KOPT-K1 (cell line): ENCODE measurements at regions not wholly inside any gene's neighbourhood (a gene's known extent, or its start where the extent isn't known, plus 50 kb on each side); places are given as distances from the start of the nearest gene placed in this dataset.

Experiments
- H3K27ac ChIP-seq: fragments of 200-600 bp; sonication (generic); 2 replicates; pipeline ENCODE4 v1.5.1; 2016; ENCODE audit warnings: antibody characterized with exemption, mild to moderate bottlenecking, low read depth, low read length; ENCODE audit not compliant: poor library complexity, severe bottlenecking
- H3K36me3 ChIP-seq: fragments of 200-600 bp; sonication (generic); 2 replicates; pipeline ENCODE4 v1.5.1; 2017; ENCODE audit warnings: antibody characterized with exemption, mild to moderate bottlenecking, low read length, moderate library complexity; ENCODE audit not compliant: insufficient read depth
- H3K9me3 ChIP-seq: fragments of 200-600 bp; sonication (generic); 2 replicates; pipeline ENCODE4 v1.5.1; 2017; ENCODE audit warnings: antibody characterized with exemption, low read length, mild to moderate bottlenecking; ENCODE audit not compliant: insufficient read depth, poor library complexity, severe bottlenecking

DNA sequence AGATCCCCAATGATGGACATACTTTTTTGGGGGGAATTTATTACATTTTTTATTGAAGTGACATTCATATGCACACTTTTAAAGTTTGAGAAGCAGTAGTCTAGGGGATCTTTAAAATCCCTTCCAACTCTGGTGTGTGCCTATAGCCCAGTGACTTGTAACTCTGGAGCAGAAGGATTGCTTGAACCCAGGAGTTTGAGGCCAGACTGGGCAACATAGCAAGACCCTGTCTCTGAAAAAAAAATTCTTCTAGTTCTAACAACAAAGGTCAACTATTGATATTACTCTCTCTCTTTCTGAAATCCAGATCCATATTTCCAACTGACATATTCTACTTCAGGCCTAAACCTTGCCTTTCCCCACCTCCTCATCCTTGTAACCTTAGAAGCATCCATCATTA, 148.2 kb upstream of the SPRY4 start:
- Histone ChIP-seq H3K27ac (no peak overlapping the region), H3K9me3 (peaks cover under 1% of the 10 kb centered on the region), H3K36me3 (no peaks in the 10 kb centered on the region)

DNA sequence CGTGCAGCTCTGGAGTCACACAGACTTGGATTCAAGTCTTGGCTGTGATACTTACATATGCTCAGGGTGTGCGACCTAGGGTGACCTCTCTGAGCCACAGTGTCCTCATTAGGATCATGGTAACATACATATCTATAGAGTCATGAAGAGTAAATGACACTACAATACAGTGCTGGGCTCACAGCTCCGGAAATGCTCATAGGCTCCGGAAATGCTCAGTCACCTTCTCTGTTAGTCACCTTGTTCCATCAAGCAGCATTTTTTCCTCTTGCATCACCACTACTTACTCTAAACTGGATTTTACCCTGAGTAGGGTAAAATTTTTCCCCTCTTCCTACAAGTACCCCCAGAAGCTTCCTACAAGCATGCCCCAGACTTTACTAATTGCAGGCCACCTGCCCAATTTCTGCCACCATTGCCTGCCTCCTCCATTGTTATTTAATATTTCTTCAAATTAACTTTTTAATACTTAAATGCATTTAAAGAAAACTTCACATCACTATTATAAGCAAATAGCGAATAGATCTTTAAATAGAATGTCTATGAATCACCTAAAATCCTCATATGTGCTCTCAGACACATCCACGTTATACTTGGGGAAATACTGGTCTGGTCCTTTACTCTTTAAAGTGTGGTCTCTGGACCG, 147.6 kb upstream of the SPRY4 start:
- Histone ChIP-seq H3K27ac (no peak overlapping the region), H3K36me3 (no peaks in the 10 kb centered on the region), H3K9me3 (no peaks in the 10 kb centered on the region)

DNA sequence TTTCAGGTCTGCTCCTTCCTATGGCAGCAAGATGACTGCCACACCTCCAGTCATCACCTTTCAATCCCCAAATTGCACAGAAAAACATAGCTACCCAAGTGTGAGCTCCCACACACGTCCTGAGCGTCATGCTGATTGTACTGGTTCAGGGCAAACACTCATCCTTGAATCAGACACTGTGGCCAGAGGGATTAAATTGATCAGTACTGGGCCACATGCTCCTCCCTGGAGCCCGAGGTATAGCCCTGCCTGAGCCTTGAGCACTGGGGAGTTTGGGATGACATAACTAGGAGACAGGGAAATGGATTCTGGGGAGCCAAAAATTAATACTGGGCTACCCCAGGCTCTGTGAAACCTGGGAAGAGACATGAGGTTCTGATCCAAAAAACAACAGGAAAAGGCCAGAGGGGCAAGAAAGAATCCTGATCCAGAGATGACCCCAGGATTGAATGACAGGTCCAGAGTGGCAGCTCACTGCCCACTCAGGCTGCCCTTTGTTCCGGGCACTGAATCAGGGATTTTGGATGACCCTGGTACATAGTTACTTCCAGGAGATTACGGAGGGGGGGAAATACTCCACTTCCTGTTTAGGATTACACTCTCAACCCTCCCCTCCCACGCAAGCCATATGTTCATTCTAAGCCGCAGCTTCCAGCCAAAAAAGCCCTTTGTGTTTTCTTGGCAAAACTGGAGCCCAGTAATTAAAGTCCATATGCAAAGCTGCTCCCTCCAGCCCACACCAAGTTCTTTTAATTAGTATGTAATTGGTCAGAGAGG, 141.6 kb upstream of the SPRY4 start:
- no peak overlapping the region for H3K27ac ChIP-seq
- H3K36me3 ChIP-seq = no peaks in the 10 kb centered on the region
- H3K9me3 ChIP-seq = no peaks in the 10 kb centered on the region

DNA sequence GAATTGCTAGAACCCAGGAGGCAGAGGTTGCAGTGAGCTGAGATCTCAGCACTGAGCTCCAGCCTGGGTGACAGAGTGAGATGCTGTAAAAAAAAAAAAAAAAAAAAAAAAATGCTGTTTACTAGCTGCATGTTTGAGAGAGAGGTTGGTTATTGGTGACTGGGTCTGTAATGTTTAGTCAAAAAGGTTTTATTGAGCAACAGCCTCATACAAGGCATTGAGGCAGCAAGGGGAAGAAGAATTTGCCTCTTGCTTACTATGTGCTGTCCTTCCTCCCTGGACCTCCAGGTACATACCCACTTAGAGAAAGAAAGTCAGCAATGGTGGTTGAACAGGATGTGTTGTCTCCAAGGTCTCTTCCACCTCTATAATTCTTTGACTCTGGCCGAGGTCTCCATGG, 140.7 kb upstream of the SPRY4 start:
- Histone ChIP-seq H3K36me3 (no peaks in the 10 kb centered on the region), H3K27ac (no peak overlapping the region), H3K9me3 (no peaks in the 10 kb centered on the region)

DNA sequence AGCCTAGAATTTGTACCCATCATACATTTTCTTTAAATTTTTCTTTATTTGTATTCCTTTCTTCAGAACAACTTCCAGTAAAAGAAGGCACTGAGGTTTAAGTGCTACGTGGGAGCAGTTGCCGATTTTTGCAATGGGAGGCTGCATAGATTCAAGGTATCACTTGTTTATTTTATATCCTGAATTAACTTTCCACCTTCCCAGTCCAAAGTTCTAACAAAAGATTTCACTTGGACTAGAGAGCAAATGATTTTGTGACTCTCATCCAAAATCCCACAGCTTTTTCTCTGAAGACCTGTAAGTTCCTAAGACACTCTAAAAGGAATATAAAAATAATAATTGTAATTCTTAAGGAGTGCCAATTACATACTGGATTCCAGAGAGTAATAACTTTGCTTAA, 139.1 kb upstream of the SPRY4 start:
- Histone ChIP-seq H3K36me3 (no peaks in the 10 kb centered on the region), H3K27ac (no peak overlapping the region), H3K9me3 (peaks cover 8% of the 10 kb centered on the region)

DNA sequence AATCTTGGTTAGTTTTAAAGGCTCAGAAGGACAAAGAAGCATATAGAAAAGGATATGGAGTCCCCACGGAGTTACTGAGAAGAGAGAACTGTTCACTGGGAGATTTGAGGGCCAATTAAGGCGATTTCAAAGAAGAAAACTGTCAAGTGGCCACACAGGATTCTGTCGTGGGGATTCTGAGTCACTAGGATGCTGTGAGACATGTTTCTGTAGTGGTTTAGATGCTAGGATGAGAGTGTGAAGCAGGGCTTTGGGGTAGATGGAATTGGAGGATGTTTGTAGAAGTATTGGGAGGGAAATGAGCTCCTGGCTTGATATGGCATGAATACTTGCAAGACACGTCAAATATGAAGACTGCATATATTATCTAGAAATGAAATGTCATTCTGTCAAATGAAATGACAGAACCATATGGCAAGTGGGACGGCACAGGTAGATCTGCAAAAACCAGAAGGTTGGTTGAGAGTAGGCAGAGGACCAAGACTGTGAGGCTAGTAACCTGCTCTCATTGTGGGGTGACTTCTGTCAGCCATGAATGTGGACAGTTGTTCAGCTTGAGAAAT, 136.3 kb upstream of the SPRY4 start:
- no peaks in the 10 kb centered on the region for H3K36me3 ChIP-seq
- H3K27ac ChIP-seq = no peak overlapping the region
- H3K9me3 ChIP-seq = peaks cover 27% of the 10 kb centered on the region

DNA sequence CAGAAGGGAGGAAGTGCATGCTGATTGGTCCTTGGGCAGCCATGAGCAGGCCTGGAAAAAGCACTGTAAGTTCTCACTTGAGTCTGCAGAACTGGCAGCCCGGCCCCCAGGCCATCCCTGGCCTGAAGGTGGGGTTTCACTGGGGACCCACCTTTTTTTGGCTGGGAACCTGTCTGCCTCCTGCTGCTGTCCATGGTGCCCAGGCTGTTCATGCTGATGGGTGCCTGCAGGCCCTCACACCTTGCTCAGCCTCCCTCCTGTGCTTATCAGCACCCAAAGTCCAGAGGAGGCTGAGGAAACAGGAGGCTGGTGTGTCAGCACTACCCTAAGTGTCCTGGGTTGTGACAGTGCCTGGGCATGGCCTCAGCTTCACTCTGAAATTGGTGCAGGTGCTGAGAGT, 134.4 kb upstream of the SPRY4 start:
- H3K27ac ChIP-seq = no peak overlapping the region
- no peaks in the 10 kb centered on the region for H3K36me3 ChIP-seq
- H3K9me3 ChIP-seq = peaks cover 29% of the 10 kb centered on the region

DNA sequence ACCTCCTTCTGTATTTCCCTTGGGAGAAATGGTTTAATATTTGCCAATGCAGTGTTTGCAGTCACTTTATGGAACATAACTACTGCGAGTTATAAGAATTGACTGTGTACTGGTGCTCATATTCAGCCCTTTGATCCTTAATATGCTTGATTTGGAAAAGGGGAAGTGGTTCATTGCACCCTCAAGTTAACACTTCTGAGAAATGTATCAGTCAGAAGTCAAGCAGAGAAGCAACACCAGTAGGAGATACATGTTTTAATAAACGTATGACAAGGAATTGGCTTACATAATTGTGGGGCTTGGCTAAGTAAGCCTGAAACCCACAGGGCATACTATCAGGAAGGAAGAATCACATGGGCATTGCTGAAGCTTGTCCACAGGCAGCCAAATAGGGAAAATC, 131.0 kb upstream of the SPRY4 start:
- H3K27ac ChIP-seq = no peak overlapping the region
- peaks cover 29% of the 10 kb centered on the region for H3K9me3 ChIP-seq

DNA sequence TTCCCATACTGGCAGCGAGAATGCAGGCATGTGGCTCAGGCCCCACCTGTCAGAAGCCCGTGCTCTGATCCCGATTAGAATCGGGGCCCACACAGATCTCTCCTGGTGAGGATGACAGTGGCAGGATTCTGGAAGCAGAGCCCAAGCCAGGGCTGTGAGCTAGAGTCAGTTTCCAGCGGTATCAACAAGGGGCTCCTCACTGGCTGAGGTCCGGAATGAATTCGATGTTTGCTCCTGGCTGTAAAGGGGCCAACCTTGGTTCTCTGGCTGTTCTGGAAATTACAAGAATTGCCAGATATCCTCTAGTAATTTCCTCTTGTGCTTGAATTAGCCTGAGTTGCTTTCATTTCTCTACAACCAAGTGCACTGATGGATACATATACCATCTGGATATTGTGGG, 129.1 kb upstream of the SPRY4 start:
- Histone ChIP-seq H3K27ac (no peak overlapping the region), H3K9me3 (peaks cover 22% of the 10 kb centered on the region), H3K36me3 (no peaks in the 10 kb centered on the region)

More for the DNA sequence above, 131.0 kb upstream of the SPRY4 start:
- H3K36me3 ChIP-seq = no peaks in the 10 kb centered on the region

DNA sequence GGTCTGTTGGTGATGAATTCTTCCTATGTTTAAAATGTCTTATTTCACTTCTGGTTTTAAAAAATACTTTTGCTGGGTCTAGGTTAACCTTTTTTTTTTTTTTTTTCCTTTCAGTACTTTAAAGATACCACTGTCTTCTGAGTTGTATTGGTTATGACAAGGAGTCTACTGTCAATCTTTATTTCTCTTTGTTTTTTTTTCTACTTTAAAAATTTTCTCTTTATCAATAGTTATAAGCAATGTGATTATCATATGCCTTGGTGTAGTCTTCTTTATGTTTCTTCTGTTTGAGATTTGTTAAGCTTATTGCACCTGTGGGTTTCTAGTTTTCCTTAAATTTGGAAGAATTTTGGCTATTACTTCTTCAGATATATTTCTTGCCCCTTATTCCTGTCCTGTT, 125.6 kb upstream of the SPRY4 start:
- Histone ChIP-seq H3K36me3 (no peaks in the 10 kb centered on the region), H3K9me3 (peaks cover 6% of the 10 kb centered on the region)

DNA sequence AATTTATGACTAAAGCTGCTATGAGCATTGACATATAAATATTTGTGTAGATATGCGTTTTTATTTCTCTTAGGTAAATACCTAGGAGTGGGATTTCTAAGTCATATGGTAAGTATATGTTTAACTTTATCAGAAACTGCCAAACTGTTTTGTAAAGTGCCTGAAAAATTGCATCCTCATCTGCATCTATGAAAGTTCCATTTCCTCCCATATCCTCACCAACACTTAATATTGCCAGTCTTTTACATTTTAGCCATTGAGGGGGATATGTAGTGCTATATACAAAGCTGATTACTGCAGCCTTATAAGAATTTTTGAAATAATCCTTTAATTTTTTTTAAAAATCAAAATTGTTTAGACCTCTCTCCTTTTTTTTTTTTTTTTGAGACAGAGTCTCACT, 123.1 kb upstream of the SPRY4 start:
- peaks cover 6% of the 10 kb centered on the region for H3K9me3 ChIP-seq
- H3K27ac ChIP-seq = no peak overlapping the region
- no peaks in the 10 kb centered on the region for H3K36me3 ChIP-seq

More for the DNA sequence above, 125.6 kb upstream of the SPRY4 start:
- no peak overlapping the region for H3K27ac ChIP-seq

DNA sequence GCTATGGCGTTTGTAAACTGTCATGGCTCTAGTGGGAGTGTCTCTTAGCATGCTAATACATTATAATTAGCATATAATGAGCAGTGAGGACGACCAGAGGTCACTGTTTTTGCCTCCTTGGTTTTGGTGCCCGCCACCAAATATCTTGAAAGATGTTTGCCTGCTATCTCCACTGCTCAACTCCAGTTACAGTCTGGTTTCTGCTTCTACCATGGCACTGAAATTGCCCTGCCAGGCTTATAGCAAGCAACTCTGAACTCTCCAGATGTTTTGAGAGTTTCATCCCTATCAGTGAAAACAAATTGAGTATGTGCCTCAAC, 122.1 kb upstream of the SPRY4 start:
- Histone ChIP-seq H3K36me3 (no peaks in the 10 kb centered on the region), H3K27ac (no peak overlapping the region), H3K9me3 (peaks cover 6% of the 10 kb centered on the region)

DNA sequence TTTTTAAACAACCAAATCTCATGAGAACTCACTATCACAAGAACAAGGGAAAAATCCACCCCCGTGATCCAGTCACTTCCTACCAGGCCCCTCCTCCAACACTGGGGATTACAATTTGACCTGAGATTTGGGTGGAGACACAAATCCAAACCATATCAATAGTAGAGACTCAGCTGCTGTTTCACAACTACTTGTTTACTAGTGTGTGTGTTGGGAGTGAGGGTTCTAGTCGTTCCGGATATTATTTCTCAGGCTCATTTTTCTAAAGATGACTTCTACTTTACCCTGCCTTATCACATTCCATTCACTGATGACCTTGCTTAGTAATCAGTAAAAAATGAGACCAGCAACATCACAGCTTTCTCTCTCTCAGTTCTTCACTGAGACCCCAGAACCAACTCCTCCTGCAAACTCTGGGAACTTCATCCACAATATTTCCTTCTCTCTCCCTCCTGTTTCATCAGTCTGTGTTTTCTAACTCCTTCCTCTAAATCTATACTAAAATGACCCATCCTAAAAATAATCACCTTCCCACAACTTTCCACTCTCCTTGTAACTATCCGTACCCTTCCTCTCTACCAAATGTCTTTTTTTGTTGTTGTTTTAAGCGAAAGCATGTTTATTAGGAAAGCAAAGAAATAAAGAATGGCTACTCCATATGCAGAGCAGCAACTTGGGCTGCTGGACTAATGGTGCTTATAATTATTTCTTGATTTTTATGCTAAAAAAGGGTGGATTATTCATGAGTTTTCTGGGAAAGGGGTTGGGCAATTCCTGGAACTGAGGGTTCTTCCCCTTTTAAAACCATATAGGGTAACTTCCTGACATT, 121.5 kb upstream of the SPRY4 start:
- H3K27ac ChIP-seq = no peak overlapping the region

DNA sequence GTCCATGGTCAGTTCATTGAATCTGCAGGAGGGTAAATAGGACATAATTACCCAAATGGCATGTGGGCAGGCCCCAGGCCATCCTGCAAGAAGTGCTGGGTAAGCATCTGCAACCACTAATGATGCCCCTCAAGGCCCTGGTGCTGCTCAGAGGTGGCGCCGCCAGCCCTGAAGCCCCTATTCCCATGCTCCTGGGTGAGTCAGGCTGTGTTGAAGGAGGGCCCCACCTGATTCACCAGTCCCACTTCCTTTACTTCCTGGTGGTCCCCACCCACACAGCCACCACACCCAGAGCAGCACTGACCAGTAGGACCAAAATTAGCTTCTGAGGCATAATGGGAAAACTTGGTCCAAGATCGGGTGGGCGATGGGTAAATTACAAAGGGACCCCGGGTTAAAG, 120.4 kb upstream of the SPRY4 start:
- H3K27ac ChIP-seq = no peak overlapping the region
- peaks cover 6% of the 10 kb centered on the region for H3K9me3 ChIP-seq
- no peaks in the 10 kb centered on the region for H3K36me3 ChIP-seq

More for the DNA sequence above, 121.5 kb upstream of the SPRY4 start:
- H3K36me3 ChIP-seq = no peaks in the 10 kb centered on the region
- H3K9me3 ChIP-seq = peaks cover 6% of the 10 kb centered on the region

DNA sequence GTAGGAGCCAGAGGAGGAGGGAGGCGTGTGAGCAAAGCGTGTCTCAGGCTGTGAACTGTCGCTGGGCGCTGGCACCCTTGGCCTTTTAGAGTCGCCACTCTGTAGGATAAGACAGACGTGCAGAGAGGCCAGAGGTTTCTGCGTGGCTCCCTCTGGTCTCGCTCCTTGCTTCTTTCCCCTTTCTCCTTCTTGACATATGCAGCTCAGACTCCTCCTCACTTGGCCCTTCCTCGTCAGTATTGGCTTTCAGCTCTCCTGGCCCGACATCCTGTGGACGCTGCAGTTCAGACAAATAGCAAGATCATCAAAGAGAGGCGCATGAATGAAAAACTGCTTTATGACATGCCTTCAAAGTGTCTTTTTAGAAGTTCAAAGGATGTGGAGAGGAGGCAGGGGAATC, 116.8 kb upstream of the SPRY4 start:
- H3K27ac ChIP-seq = no peak overlapping the region
- no peaks in the 10 kb centered on the region for H3K36me3 ChIP-seq
- no peaks in the 10 kb centered on the region for H3K9me3 ChIP-seq
